Fibroblast of pulmonary artery (primary cell): ENCODE measurements at regions not wholly inside any gene's neighbourhood (a gene's known extent, or its start where the extent isn't known, plus 50 kb on each side); places are given as distances from the start of the nearest gene placed in this dataset.
"Not testable (repeated sequence)": the region's sequence is repeated elsewhere in the genome, so short reads cannot be mapped to it uniquely, and the experiment has no call there.

Source experiments
- DNase-seq: peaks from one replicate; pipeline ENCODE4 v3.0.0-alpha.2; 2010; ENCODE audit warnings: low read depth
- H3K4me3 ChIP-seq: replicated peaks from 2 replicates; pipeline ENCODE4 v1.5.1; 2011; ENCODE audit warnings: low read depth, mild to moderate bottlenecking, control low read depth, low read length, moderate library complexity
- CTCF ChIP-seq: IDR thresholded peaks from 2 replicates; pipeline ENCODE4 v1.5.1; 2011; ENCODE audit warnings: mild to moderate bottlenecking, control low read depth, low read length, inconsistent platforms; ENCODE audit errors: missing control alignments

GRCh38 chr7:106504645-106505044 lies 156.3 kb downstream of the CCDC71L start:
- no peak for TF ChIP-seq CTCF

GRCh38 chr7:106504207-106504606 lies 156.8 kb downstream of the CCDC71L start:
- no peak for DNase-seq
- no peak overlapping the region for H3K4me3 ChIP-seq
- no peak for TF ChIP-seq CTCF

More at GRCh38 chr7:106504645-106505044, 156.3 kb downstream of the CCDC71L start:
- DNase-seq = no peak
- H3K4me3 ChIP-seq = no peak overlapping the region

GRCh38 chr7:106503626-106504025 lies 157.3 kb downstream of the CCDC71L start:
- no peak for DNase-seq
- TF ChIP-seq CTCF = no peak
- no peak overlapping the region for H3K4me3 ChIP-seq

- H3K4me3 ChIP-seq = no peak overlapping the region
- TF ChIP-seq CTCF = no peak
- no peak for DNase-seq
Measured at GRCh38 chr7:106501605-106502580, 159.1 kb downstream of the CCDC71L start.

GRCh38 chr7:106499897-106500296 lies 161.1 kb downstream of the CCDC71L start:
- no peak overlapping the region for H3K4me3 ChIP-seq
- no peak for DNase-seq
- TF ChIP-seq CTCF = no peak

- H3K4me3 ChIP-seq, DNase-seq: not testable (repeated sequence)
Measured at GRCh38 chr7:106498005-106498404, 163.0 kb downstream of the CCDC71L start.

GRCh38 chr7:106493041-106493731 lies 167.8 kb downstream of the CCDC71L start:
- H3K4me3 ChIP-seq = no peak overlapping the region
- DNase-seq = no peak
- no peak for TF ChIP-seq CTCF
